ENCODE measurements at regions not wholly inside any gene's neighbourhood (a gene's known extent, or its start where the extent isn't known, plus 50 kb on each side); places are given as distances from the start of the nearest gene placed in this dataset.

GRCh38 chr5:113723021-113723420 lies 209.5 kb downstream of the YTHDC2 start:
- TF ChIP-seq CTCF (conservative IDR thresholded peaks at IDR 0.05; ENCODE audit: low read depth in 2 of 2) (no peak), CREB1 (CRISPR knock-in tag; IDR thresholded peaks at IDR 0.05; ENCODE audit: low read depth) (no peak), ZNF462 (CRISPR knock-in tag; IDR thresholded peaks at IDR 0.05) (no peak), JUNB (IDR thresholded peaks at IDR 0.05; ENCODE audit: unreplicated experiment) (no peak), ZNF114 (CRISPR knock-in tag; IDR thresholded peaks at IDR 0.05) (no peak), REST (IDR thresholded peaks at IDR 0.05; ENCODE audit: unreplicated experiment) (no peak), NANOG (IDR thresholded peaks at IDR 0.05; ENCODE audit: borderline replicate concordance) (no peak), EZH2 (IDR thresholded peaks at IDR 0.05; ENCODE audit: low read depth, unreplicated experiment) (no peak)
- no peaks in the 10 kb centered on the region for H3K36me3 ChIP-seq (ENCODE audit: insufficient read depth)
- H3K27me3 Mint-ChIP-seq (ENCODE audit: insufficient read depth, low read depth, poor library complexity): no peaks in the 10 kb centered on the region
- H3K27ac ChIP-seq (ENCODE audit: low read depth): no peak overlapping the region
- no peaks in the 10 kb centered on the region for H3K27me3 ChIP-seq (ENCODE audit: insufficient read depth)
- DNase-seq (ENCODE audit: low spot score) (no peak), ATAC-seq (no peak)
- H3K9me2 ChIP-seq (ENCODE audit: insufficient read depth): no peaks in the 10 kb centered on the region
- H3K4me2 ChIP-seq: no peak overlapping the region
- no peaks in the 10 kb centered on the region for H4K20me1 ChIP-seq (replicated peaks; ENCODE audit: insufficient read depth)
- no peaks in the 10 kb centered on the region for H3K4me1 ChIP-seq (ENCODE audit: insufficient read depth)
- no peaks in the 10 kb centered on the region for H3F3A ChIP-seq (replicated peaks; ENCODE audit: low read depth)
- no peaks in the 10 kb centered on the region for H3K4me1 Mint-ChIP-seq
- H3K4me3 Mint-ChIP-seq: no peak overlapping the region
- H2AFZ ChIP-seq: no peak overlapping the region; the same call in 1 of the 2 replicates
- no peaks in the 10 kb centered on the region for H3K9me3 Mint-ChIP-seq
- no peak overlapping the region for H3K4me3 ChIP-seq
- no peak overlapping the region for H3K27ac Mint-ChIP-seq
- no peaks in the 10 kb centered on the region for H3K79me2 ChIP-seq (replicated peaks; ENCODE audit: insufficient read depth)
- no peaks in the 10 kb centered on the region for H3K36me3 Mint-ChIP-seq (ENCODE audit: low read depth)
